ENCODE measurements at regions not wholly inside any gene's neighbourhood (a gene's known extent, or its start where the extent isn't known, plus 50 kb on each side); places are given as distances from the start of the nearest gene placed in this dataset.
"Not testable (repeated sequence)": the region's sequence is repeated elsewhere in the genome, so short reads cannot be mapped to it uniquely, and the experiment has no call there.

DNA sequence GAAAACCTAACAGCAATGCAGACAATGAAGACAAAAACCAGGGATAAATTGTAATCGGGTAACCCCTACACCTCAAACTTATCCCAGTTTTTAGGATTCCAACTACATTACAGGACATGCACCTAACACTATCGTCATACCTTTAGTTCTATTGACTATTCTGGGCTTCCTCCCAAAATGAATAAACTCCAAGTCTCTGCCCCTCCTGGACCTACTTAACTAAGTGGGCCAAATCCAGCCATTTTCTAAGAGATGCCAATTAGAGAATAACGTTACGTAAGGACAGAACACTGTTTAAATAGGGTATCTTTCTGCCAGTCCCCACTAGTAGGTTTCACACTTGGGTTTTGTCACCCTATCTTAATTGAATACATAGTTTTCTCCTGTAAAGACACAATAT lies 253.1 kb upstream of the MKLN1 start:
- no peak for DNase-seq (ENCODE audit: low read depth, low spot score)

- no peak for DNase-seq (ENCODE audit: low read depth, low spot score)
Observed at GRCh38 chr7:131075406-131075805, 252.3 kb upstream of the MKLN1 start.

- DNase-seq (ENCODE audit: low read depth, low spot score): no peak
Observed at GRCh38 chr7:131076032-131076431, 251.6 kb upstream of the MKLN1 start.

GRCh38 chr7:131076711-131077181 lies 250.9 kb upstream of the MKLN1 start:
- DNase-seq (ENCODE audit: low read depth, low spot score): no peak

DNA sequence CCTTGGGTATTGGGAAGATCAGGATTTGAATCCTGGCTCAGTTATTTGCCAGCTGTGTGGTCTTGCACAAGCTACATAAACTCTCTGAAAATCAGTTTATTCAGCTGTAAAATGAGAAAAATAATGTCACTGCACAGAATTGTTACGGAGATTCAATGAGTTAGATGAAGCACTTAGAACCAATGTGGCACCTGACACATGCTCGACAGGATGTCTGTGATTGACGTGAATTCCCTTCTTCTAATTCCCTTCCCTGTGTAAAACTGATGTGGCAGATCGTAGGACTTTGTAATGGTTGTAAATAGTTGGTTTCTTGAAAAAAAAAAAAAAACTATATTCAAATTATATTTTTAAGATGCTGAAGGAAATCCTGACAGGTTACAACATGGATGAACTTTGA lies 249.9 kb upstream of the MKLN1 start:
- no peak for DNase-seq (ENCODE audit: low read depth, low spot score)

DNA sequence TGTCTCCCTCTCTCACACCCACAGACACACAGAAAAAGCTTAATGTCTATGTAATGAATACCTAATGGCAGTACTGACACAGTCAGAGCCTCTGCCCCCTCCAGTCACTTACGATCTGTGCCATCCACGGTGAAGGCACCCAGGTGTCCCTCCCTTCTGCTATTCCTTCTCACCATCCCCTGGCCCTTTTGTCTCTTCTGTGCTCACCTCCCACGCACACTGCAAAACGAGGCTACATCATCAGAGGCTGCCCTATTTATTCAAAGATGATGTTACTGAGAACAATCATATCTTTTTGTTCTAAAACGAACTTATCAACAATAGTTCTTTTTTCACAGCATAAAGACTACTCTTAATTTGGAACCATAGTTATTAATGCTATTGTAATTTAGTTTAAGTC lies 246.9 kb upstream of the MKLN1 start:
- no peak for DNase-seq (ENCODE audit: low read depth, low spot score)

- DNase-seq (ENCODE audit: low read depth, low spot score): no peak
Observed at GRCh38 chr7:131081308-131081707, 246.4 kb upstream of the MKLN1 start.

GRCh38 chr7:131083781-131084180 lies 243.9 kb upstream of the MKLN1 start:
- no peak for DNase-seq (ENCODE audit: low read depth, low spot score)

GRCh38 chr7:131084336-131084735 lies 243.3 kb upstream of the MKLN1 start:
- not testable (repeated sequence) for DNase-seq (ENCODE audit: low read depth, low spot score)

DNA sequence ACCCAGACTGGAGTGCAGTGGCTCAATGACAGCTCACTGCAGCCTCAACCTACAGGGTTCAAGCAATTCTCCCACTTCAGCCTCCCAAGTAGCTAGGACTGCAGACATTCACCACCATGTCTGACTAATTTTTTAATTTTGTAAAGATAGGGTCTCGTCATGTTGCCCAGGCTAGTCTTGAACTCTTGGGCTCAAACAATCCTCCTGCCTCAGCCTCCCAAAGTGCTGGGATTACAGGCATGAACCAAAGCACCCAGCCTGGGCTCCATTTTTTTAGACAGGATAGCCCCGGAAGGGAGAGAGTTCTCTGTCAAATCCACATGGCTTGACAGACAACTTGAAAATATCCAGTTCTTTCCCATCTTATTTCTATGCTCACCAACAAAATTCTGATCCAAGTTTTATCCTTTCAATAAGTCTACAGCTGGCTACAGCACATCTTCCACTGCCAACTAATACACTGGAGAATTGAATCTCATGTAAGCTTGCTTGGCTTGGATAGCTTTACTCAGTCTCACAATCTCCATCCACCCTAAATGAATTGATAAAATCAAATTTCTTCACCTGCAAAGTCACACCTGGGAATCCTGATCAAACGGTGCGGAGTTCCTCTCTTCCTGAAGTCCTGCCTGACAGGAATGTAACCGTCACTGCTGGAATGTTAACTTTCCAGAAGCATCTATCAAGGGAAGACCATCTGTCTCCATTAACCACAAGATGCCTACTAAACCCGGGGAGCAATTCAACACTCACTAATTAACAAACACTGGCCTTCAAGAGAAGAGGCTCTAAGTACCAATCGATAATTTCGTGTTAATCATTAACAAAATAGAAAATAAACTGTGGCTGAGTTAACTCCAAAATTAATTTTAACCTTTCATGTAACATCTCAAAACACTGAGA lies 239.7 kb upstream of the MKLN1 start:
- DNase-seq (ENCODE audit: low read depth, low spot score): no peak

DNA sequence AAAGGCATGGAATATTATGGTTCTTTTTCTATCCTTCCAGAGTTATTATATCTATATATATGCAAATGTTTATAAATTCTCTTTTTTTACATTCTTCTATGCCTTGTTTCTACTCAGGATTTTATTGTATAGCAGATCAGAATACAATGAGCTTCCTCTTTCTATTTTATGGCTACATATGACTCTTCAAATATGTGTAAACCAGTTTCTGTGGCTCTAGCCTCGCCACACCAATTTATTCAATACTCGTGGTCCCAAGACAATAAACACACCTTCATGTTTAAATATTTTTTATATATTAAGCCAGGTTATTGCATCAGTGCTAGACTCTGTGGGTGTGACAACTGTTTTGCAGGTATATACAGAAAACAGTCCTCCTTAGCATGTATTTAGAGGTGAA lies 237.5 kb upstream of the MKLN1 start:
- DNase-seq (ENCODE audit: low read depth, low spot score): no peak

DNA sequence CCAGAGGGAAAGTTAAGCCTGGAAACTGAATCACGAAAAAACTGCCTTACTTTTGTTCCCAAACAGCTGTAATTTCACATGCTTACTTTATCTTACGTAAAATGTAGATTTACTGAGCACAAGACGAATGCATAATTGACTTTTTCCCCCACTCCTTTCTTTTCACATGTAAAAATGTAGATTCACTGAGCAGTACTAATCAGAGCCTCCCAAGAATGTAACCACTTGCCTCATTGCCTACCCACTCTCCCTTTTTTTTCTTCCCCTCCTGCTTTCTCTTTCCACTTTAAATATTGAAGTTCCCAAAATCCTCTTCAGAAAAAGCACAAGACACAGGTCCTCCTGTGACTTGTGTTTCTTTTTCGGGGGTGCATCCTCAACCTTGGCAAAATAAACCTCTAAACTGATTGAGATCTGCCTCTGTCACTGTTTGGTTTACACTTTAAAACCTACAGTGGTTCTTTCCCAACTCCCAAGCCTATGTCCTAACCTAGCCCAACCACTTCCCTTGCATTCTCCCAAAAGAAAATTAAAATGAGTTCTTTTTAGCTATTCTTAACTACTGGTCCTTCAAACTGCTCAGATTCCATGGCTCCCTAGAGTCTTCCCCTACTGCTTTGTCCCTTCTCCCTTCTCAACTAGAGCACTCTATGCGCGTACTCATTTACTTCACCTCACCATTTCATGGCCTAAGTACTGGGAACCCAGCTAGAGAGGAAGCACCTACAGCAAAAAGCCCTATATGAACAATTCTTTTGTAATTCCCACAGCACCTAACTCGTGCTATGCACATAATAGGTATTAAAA lies 236.6 kb upstream of the MKLN1 start:
- no peak for DNase-seq (ENCODE audit: low read depth, low spot score)

- DNase-seq (ENCODE audit: low read depth, low spot score): no peak
Observed at GRCh38 chr7:131094685-131095084, 233.0 kb upstream of the MKLN1 start.

GRCh38 chr7:131095346-131095745 lies 232.3 kb upstream of the MKLN1 start:
- no peak for DNase-seq (ENCODE audit: low read depth, low spot score)

- no peak for DNase-seq (ENCODE audit: low read depth, low spot score)
Observed at GRCh38 chr7:131096267-131096927, 231.3 kb upstream of the MKLN1 start.

- no peak for DNase-seq (ENCODE audit: low read depth, low spot score)
Observed at GRCh38 chr7:131097662-131098376, 229.9 kb upstream of the MKLN1 start.

DNA sequence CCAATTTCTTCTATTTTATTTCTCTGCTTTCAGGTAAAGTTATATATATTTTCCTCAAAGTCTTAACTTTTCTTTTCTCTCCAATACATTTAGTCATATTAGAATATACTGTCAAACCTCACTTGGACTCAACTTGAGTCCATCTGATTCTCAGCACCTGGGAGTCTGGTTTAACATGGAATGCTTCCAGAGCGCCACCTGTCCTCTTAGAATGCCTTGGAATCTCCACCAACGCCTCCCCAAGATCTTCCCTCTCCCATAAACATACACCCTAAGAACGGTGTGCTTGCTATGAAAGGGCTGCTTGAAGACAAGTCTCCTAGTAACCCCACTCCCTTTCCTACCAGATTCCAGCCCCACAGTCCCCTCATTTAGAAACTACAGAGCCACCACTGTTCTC lies 229.1 kb upstream of the MKLN1 start:
- no peak for DNase-seq (ENCODE audit: low read depth, low spot score)

DNA sequence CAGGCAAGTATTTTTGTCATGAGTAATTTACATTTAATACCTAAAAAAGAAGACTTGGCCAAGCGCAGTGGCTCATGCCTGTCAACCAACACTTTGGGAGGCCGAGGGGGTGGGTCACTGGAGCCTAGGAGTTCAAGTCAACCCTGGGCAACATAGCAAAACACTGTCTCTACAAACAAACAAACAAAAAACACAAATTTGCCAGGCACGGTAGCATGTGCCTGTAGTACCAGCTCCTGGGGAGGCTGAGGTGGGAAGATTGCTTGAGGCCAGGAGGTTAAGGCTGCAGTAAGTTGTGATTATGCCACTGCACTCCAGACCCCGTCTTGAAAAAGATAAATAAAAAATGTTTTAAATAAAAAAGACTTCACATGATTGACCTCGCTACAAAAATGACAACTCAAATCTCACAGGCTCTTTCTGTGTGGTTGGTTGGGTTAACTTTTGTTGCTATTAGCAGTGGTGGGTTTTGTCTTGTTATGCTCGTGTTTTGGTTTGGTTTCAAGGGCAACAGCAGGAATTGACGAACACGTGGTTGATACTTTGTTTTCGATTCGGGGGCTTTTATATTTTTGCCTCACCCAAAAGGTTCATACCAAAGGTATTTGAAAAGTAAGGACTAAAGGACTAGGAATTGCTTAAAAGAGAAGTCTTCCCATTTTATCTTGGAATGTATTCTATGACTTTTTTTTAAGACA lies 227.2 kb upstream of the MKLN1 start:
- DNase-seq (ENCODE audit: low read depth, low spot score): peak; percentile 26

GRCh38 chr7:131103997-131104396 lies 223.7 kb upstream of the MKLN1 start:
- DNase-seq (ENCODE audit: low read depth, low spot score): no peak

- no peak for DNase-seq (ENCODE audit: low read depth, low spot score)
Observed at GRCh38 chr7:131104596-131105293, 222.9 kb upstream of the MKLN1 start.

All from activated CD4-positive, CD25-positive, alpha-beta regulatory T cell treated with anti-CD3 and anti-CD28 coated beads, Interleukin-2, amount 50 U/mL, for 16 hours (primary cell).